Choroid plexus epithelial cell (primary cell): ENCODE measurements at regions not wholly inside any gene's neighbourhood (a gene's known extent, or its start where the extent isn't known, plus 50 kb on each side); places are given as distances from the start of the nearest gene placed in this dataset.
"Not testable (repeated sequence)": the region's sequence is repeated elsewhere in the genome, so short reads cannot be mapped to it uniquely, and the experiment has no call there.

Experiments
- DNase-seq: peaks from one replicate; pipeline ENCODE4 v3.0.0-alpha.2; 2010; ENCODE audit warnings: low read depth
- H3K4me3 ChIP-seq: 2 replicates; pipeline ENCODE4 v1.5.1; 2011; ENCODE audit warnings: low read depth, mild to moderate bottlenecking, control low read depth, low read length, moderate library complexity
- TF ChIP-seq, protein P1 (sequence below): conservative IDR thresholded peaks from 2 replicates; pipeline ENCODE4 v1.5.1; 2011; ENCODE audit warnings: low read depth, mild to moderate bottlenecking, control low read depth, inconsistent platforms, low read length, moderate library complexity

- H3K4me3 ChIP-seq = no peak overlapping the region
- no peak for DNase-seq
- TF ChIP-seq, protein P1, sequence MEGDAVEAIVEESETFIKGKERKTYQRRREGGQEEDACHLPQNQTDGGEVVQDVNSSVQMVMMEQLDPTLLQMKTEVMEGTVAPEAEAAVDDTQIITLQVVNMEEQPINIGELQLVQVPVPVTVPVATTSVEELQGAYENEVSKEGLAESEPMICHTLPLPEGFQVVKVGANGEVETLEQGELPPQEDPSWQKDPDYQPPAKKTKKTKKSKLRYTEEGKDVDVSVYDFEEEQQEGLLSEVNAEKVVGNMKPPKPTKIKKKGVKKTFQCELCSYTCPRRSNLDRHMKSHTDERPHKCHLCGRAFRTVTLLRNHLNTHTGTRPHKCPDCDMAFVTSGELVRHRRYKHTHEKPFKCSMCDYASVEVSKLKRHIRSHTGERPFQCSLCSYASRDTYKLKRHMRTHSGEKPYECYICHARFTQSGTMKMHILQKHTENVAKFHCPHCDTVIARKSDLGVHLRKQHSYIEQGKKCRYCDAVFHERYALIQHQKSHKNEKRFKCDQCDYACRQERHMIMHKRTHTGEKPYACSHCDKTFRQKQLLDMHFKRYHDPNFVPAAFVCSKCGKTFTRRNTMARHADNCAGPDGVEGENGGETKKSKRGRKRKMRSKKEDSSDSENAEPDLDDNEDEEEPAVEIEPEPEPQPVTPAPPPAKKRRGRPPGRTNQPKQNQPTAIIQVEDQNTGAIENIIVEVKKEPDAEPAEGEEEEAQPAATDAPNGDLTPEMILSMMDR = no peak
Observed at GRCh38 chr3:24689353-24689752, 194.7 kb upstream of the THRB start.

DNA sequence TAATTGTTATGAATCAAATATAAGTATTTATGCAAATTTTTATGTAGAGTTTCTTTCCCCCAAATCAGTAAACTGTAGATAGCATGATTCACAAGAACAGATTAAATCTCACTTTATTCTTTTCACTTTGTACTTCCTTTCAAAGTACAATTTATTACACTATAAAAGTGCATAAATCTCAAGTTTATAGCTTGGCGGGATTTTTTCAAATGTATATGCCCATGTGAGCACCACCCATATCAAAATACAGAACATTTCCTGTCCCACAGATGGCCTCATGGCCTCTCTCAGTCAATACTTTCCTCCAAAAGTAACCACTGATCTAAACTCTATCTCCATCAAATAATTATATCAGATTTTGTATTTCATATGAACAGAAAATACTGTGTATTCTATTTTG is 196.1 kb upstream of the THRB start:
- TF ChIP-seq, protein P1 = no peak
- H3K4me3 ChIP-seq = no peak overlapping the region
- DNase-seq = no peak

DNA sequence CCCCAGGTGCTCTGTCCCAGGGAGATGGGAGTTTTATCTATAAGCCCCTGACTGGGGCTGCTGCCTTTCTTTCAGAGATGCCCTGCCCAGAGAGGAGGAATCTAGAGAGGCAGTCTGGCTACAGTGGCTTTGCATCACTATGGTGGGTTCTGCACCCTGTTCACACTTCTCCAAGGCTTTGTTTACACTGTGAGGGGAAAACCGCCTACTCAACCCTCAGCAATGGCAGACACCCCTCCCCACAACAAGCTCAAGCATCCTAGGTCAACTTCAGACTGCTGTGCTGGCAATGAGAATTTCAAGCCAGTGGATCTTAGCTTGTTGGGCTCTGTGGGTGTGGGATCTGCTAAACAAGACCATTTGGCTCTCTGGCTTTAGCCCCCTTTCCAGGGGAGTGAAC is 204.4 kb upstream of the THRB start:
- not testable (repeated sequence) for DNase-seq, H3K4me3 ChIP-seq

- TF ChIP-seq, protein P1 = no peak
- H3K4me3 ChIP-seq = no peak overlapping the region
- DNase-seq = peak; percentile 71
Observed at GRCh38 chr3:24704496-24704895, 209.8 kb upstream of the THRB start.

- no peak for DNase-seq
- no peak overlapping the region for H3K4me3 ChIP-seq
- TF ChIP-seq, protein P1 = no peak
Observed at GRCh38 chr3:24707936-24708335, 213.3 kb upstream of the THRB start.

GRCh38 chr3:24709956-24710355 is 215.3 kb upstream of the THRB start:
- TF ChIP-seq, protein P1 = no peak
- no peak overlapping the region for H3K4me3 ChIP-seq
- DNase-seq = no peak

DNA sequence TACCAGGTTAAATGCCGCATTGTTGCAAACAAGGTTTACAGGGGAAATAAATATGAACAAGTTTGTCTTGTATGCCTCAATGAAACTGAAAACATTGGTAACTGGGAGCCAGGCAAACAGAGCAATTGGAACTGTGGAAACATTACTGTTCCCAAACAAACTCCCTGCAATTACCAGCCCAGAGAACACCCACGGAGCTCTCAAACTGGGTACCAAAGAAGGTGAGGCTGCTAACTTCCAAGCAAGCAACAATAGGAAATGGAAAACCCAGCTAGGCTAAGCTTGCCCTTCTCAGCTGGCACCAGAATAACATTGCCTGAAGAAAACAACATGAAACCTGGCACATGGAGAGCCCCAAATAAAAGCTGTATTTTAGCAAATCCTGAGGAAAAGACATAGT is 218.9 kb upstream of the THRB start:
- H3K4me3 ChIP-seq = no peak overlapping the region
- TF ChIP-seq, protein P1 = no peak
- DNase-seq = no peak

GRCh38 chr3:24714436-24714835 is 219.8 kb upstream of the THRB start:
- no peak overlapping the region for H3K4me3 ChIP-seq
- DNase-seq = no peak
- TF ChIP-seq, protein P1 = no peak
